OCI-LY1 (cell line): ENCODE measurements at regions not wholly inside any gene's neighbourhood (a gene's known extent, or its start where the extent isn't known, plus 50 kb on each side); places are given as distances from the start of the nearest gene placed in this dataset.

Experiments
- H2AFZ ChIP-seq: fragments of 200-600 bp; sonication (generic), shearing (Covaris generic); 2 replicates; pipeline ENCODE4 v1.6.0; 2014; ENCODE audit warnings: antibody characterized with exemption, mild to moderate bottlenecking, low read length
- H3F3A ChIP-seq: fragments of 200-600 bp; sonication (generic), shearing (Covaris generic); 2 replicates; pipeline ENCODE4 v1.6.0; 2014; ENCODE audit warnings: mild to moderate bottlenecking, antibody characterized with exemption, low read length, moderate library complexity; ENCODE audit not compliant: insufficient read depth
- H3K27ac ChIP-seq: fragments of 200-600 bp; sonication (generic); 2 replicates; pipeline ENCODE4 v1.5.1; 2014; ENCODE audit warnings: low read length, mixed run types, mild to moderate bottlenecking, low read depth; ENCODE audit not compliant: poor library complexity, severe bottlenecking
- H3K27me3 ChIP-seq: fragments of 200-600 bp; sonication (generic); 2 replicates; pipeline ENCODE4 v1.6.0; 2014; ENCODE audit warnings: antibody characterized with exemption, mild to moderate bottlenecking, low read length, moderate library complexity; ENCODE audit not compliant: insufficient read depth
- H3K36me3 ChIP-seq: fragments of 200-600 bp; sonication (generic); 2 replicates; pipeline ENCODE4 v1.6.1; 2014; ENCODE audit warnings: mild to moderate bottlenecking, antibody characterized with exemption, low read length, moderate library complexity, mixed read lengths; ENCODE audit not compliant: insufficient read depth
- H3K4me1 ChIP-seq: fragments of 200-600 bp; sonication (generic); 2 replicates; pipeline ENCODE4 v1.5.1; 2014; ENCODE audit warnings: mild to moderate bottlenecking, low read length, moderate library complexity; ENCODE audit not compliant: insufficient read depth, severe bottlenecking
- H3K4me2 ChIP-seq: fragments of 200-600 bp; sonication (generic), shearing (Covaris generic); 2 replicates; pipeline ENCODE4 v1.6.1; 2014; ENCODE audit warnings: low read length
- H3K4me3 ChIP-seq: fragments of 200-600 bp; sonication (generic); 2 replicates; pipeline ENCODE4 v1.5.1; 2014; ENCODE audit warnings: low read length, low read depth, mild to moderate bottlenecking, mixed read lengths; ENCODE audit not compliant: poor library complexity, severe bottlenecking
- H3K79me2 ChIP-seq: fragments of 200-600 bp; shearing (Covaris generic); 2 replicates; pipeline ENCODE4 v1.6.1; 2016; ENCODE audit warnings: mixed run types, low read length, mixed read lengths; ENCODE audit not compliant: insufficient read depth
- H3K9ac ChIP-seq: fragments of 200-600 bp; sonication (generic), shearing (Covaris generic); 2 replicates; pipeline ENCODE4 v1.6.1; 2014; ENCODE audit warnings: mild to moderate bottlenecking, low read length, mixed read lengths
- H3K9me2 ChIP-seq: fragments of 200-600 bp; sonication (generic), shearing (Covaris generic); 2 replicates; pipeline ENCODE4 v1.6.1; 2014; ENCODE audit warnings: low read depth, mild to moderate bottlenecking, low read length, mixed read lengths
- H3K9me3 ChIP-seq: fragments of 200-600 bp; shearing (Covaris generic); 2 replicates; pipeline ENCODE4 v1.6.1; 2014; ENCODE audit warnings: low read length, mixed read lengths
- H4K20me1 ChIP-seq: fragments of 200-600 bp; sonication (generic), shearing (Covaris generic); 2 replicates; pipeline ENCODE4 v1.6.0; 2016; ENCODE audit warnings: mild to moderate bottlenecking, low read length; ENCODE audit not compliant: insufficient read depth
- CTCF ChIP-seq: fragments of 200-600 bp; sonication (generic), shearing (Covaris generic); IDR thresholded peaks from 2 replicates; pipeline ENCODE4 v1.5.1; 2017; ENCODE audit warnings: mild to moderate bottlenecking, antibody characterized with exemption, low read length, moderate library complexity, mixed read lengths
- EZH2 ChIP-seq: fragments of 200-600 bp; sonication (generic), shearing (Covaris generic); IDR thresholded peaks from 2 replicates; pipeline ENCODE4 v1.8.0; 2017; ENCODE audit warnings: borderline replicate concordance, mixed run types, mild to moderate bottlenecking, antibody characterized with exemption, low read length, moderate library complexity, mixed read lengths

GRCh38 chr6:16929809-16930208 lies 168.5 kb upstream of the ATXN1 start:
- no peaks in the 10 kb centered on the region for H3K9me2 ChIP-seq
- no peak overlapping the region for H3K4me2 ChIP-seq
- no peaks in the 10 kb centered on the region for H3K36me3 ChIP-seq
- no peaks in the 10 kb centered on the region for H3K9me3 ChIP-seq
- no peaks in the 10 kb centered on the region for H3F3A ChIP-seq
- H3K27ac ChIP-seq: no peak overlapping the region
- H3K4me1 ChIP-seq: no peaks in the 10 kb centered on the region
- H3K79me2 ChIP-seq: no peaks in the 10 kb centered on the region
- no peaks in the 10 kb centered on the region for H3K27me3 ChIP-seq
- TF ChIP-seq EZH2 (no peak), CTCF (no peak)
- no peak overlapping the region for H3K9ac ChIP-seq
- no peak overlapping the region for H3K4me3 ChIP-seq
- no peaks in the 10 kb centered on the region for H4K20me1 ChIP-seq
- H2AFZ ChIP-seq: no peak overlapping the region

GRCh38 chr6:16928387-16928786 lies 167.1 kb upstream of the ATXN1 start:
- H3K79me2 ChIP-seq: no peaks in the 10 kb centered on the region
- no peak overlapping the region for H3K9ac ChIP-seq
- no peaks in the 10 kb centered on the region for H3K27me3 ChIP-seq
- no peaks in the 10 kb centered on the region for H3F3A ChIP-seq
- H3K27ac ChIP-seq: no peak overlapping the region
- H4K20me1 ChIP-seq: no peaks in the 10 kb centered on the region
- H3K9me2 ChIP-seq: no peaks in the 10 kb centered on the region
- no peaks in the 10 kb centered on the region for H3K36me3 ChIP-seq
- H3K4me1 ChIP-seq: no peaks in the 10 kb centered on the region
- H3K9me3 ChIP-seq: no peaks in the 10 kb centered on the region
- H3K4me3 ChIP-seq: no peak overlapping the region
- H2AFZ ChIP-seq: no peak overlapping the region
- no peak overlapping the region for H3K4me2 ChIP-seq
- TF ChIP-seq CTCF (no peak), EZH2 (no peak)

GRCh38 chr6:16927205-16927604 lies 165.9 kb upstream of the ATXN1 start:
- TF ChIP-seq CTCF (no peak), EZH2 (no peak)
- Histone ChIP-seq H3K27me3 (no peaks in the 10 kb centered on the region), H3K4me3 (no peak overlapping the region), H2AFZ (no peak overlapping the region), H3K27ac (no peak overlapping the region), H3K9me2 (no peaks in the 10 kb centered on the region), H4K20me1 (no peaks in the 10 kb centered on the region), H3K79me2 (no peaks in the 10 kb centered on the region), H3F3A (no peaks in the 10 kb centered on the region), H3K9me3 (no peaks in the 10 kb centered on the region), H3K36me3 (no peaks in the 10 kb centered on the region), H3K9ac (no peak overlapping the region), H3K4me1 (no peaks in the 10 kb centered on the region), H3K4me2 (no peak overlapping the region)
